ENCODE measurements at regions not wholly inside any gene's neighbourhood (a gene's known extent, or its start where the extent isn't known, plus 50 kb on each side); places are given as distances from the start of the nearest gene placed in this dataset.

DNA sequence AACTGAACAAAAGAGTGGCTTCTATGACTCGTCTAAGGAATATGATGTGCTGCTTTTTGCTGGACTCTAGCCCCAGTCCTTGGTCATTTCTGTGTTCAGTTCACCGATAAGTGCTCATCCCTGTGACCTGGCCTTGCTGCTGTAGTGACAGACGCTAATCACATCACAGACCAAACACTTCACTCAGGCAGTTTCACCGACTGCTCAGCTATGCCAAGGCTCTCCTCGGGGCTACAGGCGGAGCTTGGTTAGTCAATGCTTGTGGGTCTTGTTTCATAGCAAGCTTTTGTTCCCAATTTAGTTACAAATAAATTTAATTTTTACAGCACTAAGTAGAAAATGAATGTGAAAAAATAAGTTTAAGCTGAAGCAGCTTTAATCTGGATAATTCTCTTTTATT is 190.8 kb upstream of the PRKCQ start:
- TF ChIP-seq, protein P1, sequence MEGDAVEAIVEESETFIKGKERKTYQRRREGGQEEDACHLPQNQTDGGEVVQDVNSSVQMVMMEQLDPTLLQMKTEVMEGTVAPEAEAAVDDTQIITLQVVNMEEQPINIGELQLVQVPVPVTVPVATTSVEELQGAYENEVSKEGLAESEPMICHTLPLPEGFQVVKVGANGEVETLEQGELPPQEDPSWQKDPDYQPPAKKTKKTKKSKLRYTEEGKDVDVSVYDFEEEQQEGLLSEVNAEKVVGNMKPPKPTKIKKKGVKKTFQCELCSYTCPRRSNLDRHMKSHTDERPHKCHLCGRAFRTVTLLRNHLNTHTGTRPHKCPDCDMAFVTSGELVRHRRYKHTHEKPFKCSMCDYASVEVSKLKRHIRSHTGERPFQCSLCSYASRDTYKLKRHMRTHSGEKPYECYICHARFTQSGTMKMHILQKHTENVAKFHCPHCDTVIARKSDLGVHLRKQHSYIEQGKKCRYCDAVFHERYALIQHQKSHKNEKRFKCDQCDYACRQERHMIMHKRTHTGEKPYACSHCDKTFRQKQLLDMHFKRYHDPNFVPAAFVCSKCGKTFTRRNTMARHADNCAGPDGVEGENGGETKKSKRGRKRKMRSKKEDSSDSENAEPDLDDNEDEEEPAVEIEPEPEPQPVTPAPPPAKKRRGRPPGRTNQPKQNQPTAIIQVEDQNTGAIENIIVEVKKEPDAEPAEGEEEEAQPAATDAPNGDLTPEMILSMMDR (IDR thresholded peaks at IDR 0.05) = no peak
- TF ChIP-seq EP300 (IDR thresholded peaks at IDR 0.05) = no peak
